ENCODE measurements at regions not wholly inside any gene's neighbourhood (a gene's known extent, or its start where the extent isn't known, plus 50 kb on each side); places are given as distances from the start of the nearest gene placed in this dataset.

DNA sequence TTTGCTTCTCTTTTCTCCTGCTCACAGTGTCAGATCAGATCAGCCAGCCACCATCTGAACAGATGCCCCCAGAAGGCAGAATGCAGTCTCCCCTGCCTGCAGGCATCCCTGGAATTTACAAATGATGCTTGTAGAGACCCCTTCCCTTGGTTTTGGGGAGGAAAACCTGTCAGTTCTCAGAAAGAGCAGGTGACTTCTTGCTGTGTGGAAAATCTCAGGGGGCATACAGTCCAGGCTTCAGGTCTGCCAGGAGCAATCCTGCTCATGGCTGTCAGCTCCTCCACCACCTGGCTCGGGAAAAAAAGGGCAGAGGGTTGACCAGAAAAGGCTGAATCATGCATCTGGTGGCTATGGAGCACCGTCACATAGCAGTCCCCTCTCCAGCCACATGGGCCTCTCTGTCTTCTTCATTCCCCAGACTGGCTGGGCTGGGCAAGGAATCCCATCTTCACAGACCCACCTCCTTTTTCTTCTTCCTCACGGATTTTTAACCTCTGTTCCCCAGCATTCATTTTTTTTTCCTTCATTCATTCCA lies 107.0 kb downstream of the KCNF1 start:
- no peak for DNase-seq

DNA sequence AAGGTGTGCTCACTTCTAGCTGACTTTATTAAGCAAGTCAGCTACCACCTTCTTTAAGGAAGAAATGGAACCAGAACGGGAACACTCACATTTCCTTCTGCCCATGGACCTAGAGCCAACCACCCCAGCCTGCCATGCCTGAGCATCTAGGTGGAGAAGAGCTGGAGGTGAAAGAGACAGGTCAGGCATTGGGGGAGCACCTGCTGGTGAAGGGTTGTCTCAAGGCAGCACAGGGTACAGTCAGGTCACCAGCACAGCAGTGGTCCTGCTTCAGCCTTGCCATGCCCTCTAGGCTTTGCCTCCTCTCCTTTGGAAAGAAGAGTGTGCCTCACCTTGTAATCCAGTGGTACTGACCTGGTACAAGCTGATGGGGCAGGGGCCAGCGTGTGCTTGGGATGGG lies 107.9 kb downstream of the KCNF1 start:
- no peak for DNase-seq

GRCh38 chr2:11022064-11022463 lies 110.3 kb downstream of the KCNF1 start:
- no peak for DNase-seq

- DNase-seq = no peak
Observed at GRCh38 chr2:11022591-11023273, 111.0 kb downstream of the KCNF1 start.

DNA sequence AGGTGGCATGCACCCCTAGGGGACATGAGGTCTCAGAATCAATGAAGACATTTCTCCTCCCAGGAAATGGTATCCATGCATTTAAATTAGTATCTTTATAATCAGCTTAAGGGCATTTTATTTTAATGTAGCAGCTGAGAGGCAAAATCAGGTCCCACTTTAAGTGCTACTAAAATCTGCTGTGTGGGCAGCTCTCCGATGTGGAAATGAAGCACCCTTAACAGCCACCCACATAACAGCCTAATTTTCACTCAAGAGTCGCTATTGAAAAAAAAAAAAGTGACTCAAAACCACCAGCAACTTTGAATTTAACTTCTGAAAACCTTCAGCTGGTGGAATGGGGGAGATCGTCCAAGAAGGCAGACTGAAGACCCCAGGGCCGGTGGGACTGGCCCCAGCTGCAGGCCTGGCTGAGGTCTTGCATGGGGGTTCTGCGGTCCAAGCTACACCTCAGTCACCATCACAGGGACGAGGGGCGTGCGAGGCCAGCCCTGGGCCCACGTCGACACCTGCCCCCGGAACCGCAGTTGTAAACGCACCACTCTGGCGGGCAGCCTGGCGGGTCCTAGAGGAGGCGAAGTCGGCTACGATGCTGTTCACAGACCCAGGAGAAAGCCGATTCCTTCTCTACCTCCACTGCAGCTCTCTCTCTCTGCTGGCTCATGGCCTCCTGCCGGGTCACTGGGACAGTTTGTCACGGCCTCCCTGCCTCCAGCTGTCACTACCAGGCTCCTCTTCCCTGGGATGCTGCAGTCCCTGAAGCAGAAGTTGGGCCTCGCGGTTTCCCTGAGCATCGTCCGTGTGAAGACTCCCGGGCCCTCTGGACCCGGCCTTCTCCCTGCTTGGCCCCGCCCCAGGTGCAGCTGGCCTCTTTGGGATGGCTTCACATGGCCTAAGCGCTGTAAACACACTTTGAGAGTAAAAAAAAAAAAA lies 111.9 kb downstream of the KCNF1 start:
- no peak for DNase-seq

DNA sequence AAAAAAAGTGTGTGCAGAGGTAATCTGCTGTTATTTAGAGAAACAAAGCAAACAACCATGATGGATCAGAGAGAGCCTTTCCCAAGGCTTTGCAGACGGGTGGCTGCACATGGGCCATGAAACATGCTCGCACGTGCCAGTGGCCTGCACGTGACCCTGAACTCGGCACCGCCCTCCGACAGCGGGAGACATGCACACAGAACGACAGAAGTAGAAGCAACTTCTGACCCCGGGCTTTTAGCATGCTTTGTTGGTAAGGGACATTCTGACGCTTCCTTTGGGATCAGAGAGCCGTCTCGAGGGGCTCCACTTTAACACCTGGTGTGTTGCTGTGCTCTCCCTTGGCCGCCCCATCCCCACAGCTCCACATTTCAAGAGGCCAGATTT lies 112.5 kb downstream of the KCNF1 start:
- DNase-seq = peak; percentile 32

DNA sequence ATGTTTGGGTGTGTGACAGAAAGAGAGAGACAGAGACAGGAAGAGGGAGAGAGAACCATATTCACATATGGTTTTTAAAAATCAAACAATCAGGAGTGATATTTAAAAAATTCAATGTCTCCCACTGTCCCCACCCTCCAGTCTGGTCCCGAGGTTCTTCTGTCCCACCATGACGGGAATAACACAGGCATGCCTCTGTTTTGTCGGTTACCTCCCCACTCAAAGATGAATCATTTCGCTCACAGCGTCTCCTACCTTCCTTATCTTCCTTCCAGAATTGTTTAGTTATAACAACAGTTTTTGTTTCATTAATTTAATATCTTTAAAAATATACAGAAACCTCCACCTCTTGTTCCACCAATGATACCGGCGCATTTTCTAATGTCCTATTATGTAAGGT lies 113.0 kb downstream of the KCNF1 start:
- DNase-seq = no peak

DNA sequence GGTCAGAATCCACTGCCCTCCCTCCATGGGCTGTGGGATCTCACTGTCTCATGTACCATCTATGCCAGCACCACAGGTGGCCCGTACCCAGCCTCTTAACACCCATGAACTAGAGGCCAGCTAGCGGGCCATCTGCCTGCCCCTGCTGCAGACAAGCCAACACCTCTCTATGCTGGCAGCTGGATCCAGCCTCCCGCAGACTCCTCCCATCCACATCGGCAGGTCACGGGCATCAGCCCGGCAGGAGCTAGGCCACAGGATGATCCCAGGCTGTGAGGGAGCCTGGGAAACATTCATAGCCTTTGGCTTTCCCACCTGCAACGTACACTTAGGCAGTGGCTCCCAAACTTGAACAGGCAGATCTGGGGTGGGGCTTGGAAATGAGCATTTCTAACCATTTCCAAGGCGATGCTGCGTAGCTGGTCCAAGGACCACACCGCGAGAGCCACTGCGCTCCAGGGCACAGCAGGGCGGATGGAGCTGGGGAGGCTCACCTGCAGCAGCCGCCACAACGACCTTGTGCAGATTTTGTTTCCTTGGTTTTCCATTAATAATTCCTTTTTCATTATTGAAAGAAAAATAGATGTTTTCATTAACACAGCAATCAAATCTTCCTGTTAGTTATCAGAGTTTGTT lies 114.7 kb downstream of the KCNF1 start:
- DNase-seq = no peak

- no peak for DNase-seq
Observed at GRCh38 chr2:11027195-11027594, 115.5 kb downstream of the KCNF1 start.

- DNase-seq = no peak
Observed at GRCh38 chr2:11028407-11028916, 116.7 kb downstream of the KCNF1 start.

DNA sequence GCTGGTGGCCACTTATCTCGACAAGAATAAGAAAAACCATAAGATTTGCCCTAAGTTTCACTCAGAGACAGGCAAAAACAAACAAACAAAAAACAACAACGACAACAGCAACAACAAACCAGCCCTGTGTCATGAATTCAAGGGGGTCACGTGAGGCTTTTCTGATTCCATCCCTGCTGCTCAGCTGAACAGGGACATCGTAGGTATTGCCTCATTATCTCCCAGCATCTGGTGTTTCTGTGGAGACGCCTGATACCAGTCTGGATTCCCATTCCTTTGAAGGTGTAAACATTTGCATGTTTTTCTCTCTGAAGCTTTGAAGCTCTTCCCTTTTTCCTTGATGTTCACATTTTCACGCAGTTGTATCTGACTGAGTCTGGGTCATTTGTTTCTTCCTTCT lies 117.4 kb downstream of the KCNF1 start:
- no peak for DNase-seq

DNA sequence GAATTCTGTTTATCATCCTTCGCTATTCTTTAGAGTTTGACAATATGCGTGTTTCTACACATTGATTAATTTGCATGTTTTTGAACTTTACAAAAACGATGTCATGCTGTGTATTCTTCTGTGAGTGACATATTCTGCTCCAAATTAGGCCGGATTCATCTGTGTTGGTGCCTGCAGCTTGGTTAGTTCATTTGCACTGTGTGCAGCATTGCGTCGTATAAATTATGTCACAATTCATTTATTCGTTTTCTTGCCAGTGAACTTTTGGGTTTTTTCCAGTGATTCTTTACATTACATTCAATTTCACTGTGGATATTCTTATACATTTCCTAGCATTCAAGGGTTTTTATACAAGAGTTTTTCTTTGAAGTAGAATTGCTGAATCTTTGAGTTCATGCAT lies 118.3 kb downstream of the KCNF1 start:
- no peak for DNase-seq

- DNase-seq = no peak
Observed at GRCh38 chr2:11030909-11031308, 119.2 kb downstream of the KCNF1 start.

DNA sequence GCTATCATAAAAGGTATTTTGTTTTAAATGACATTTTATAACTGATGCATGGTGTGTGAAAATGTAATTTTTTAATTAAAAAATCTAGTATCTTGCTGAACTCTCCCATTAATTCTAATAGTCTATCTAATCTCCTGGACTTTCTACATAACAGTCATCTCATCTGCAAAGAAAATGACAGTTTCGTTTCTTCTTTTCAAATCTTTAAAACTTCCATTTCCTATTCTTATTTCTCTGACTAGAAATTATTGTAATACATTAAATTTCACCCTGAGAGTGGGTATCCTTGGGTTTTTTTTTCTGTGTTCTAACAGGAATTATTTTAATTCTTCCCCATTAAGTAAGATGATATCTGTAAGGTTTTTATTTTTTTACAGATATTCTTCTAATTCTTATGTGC lies 120.1 kb downstream of the KCNF1 start:
- no peak for DNase-seq

GRCh38 chr2:11032396-11032795 lies 120.7 kb downstream of the KCNF1 start:
- no peak for DNase-seq

GRCh38 chr2:11033114-11033513 lies 121.4 kb downstream of the KCNF1 start:
- DNase-seq = no peak

- DNase-seq = no peak
Observed at GRCh38 chr2:11038641-11039040, 116.6 kb upstream of the SLC66A3 start.

DNA sequence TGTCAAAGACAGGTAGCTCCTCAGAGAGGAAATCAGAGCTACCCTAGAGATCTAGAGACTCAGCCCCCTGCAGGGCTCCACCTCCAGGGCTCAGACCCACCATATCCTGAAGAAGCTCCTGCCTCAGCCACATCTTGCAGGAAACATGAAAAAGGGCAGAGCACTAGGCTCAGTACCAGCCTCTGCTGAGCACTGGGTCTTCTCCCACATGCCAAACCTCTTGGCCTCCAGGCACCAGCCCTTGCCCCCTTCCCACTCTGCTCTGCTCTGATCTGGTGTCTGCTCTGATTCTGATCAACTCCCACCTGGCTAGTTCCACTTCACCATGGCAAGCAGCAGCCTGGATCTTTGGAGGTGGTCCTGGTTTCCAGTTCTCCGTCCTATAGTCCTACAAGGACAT lies 114.3 kb upstream of the SLC66A3 start:
- DNase-seq = no peak

- DNase-seq = no peak
Observed at GRCh38 chr2:11042841-11043240, 112.4 kb upstream of the SLC66A3 start.

- DNase-seq = no peak
Observed at GRCh38 chr2:11043245-11043644, 112.0 kb upstream of the SLC66A3 start.

- DNase-seq = no peak
Observed at GRCh38 chr2:11044201-11044600, 111.1 kb upstream of the SLC66A3 start.

GRCh38 chr2:11045294-11045693 lies 110.0 kb upstream of the SLC66A3 start:
- no peak for DNase-seq

GRCh38 chr2:11048335-11049008 lies 106.8 kb upstream of the SLC66A3 start:
- no peak for DNase-seq
